Gastroesophageal sphincter (tissue), 4 donors: ENCODE measurements at regions not wholly inside any gene's neighbourhood (a gene's known extent, or its start where the extent isn't known, plus 50 kb on each side); places are given as distances from the start of the nearest gene placed in this dataset.
A peak's percentile ranks its signal among the peaks of the same experiment; 100 is the strongest.

ENCODE experiments used
- ATAC-seq: fragments of 150-250 bp; one replicate; pipeline ENCODE4 v1.9.1; 2016; ENCODE audit warnings: mild to moderate bottlenecking, moderate library complexity
- H3K27ac ChIP-seq, 4 donors: fragments of 200-600 bp; sonication (generic) in 3 of 4; 1 replicate in 3 of 4; 2 replicates in 1 of 4; pipeline ENCODE4 v1.5.1; 2016 to 2019
- H3K27me3 ChIP-seq: fragments of 200-600 bp; sonication (generic); one replicate; pipeline ENCODE4 v1.5.1; 2019
- H3K36me3 ChIP-seq, 2 donors: fragments of 200-600 bp; sonication (generic); one replicate each; pipeline ENCODE4 v1.5.1; 2019; ENCODE audit warnings: control low read depth in 1 of 2
- H3K4me1 ChIP-seq, 3 donors: fragments of 200-600 bp; sonication (generic); 1 replicate in 2 of 3; 2 replicates in 1 of 3; pipeline ENCODE4 v1.5.1; 2016 to 2019; ENCODE audit warnings: control low read depth in 2 of 3
- H3K4me3 ChIP-seq, 2 donors: fragments of 200-600 bp; sonication (generic); one replicate each; pipeline ENCODE4 v1.5.1; 2019; ENCODE audit warnings: mild to moderate bottlenecking in 1 of 2, moderate library complexity in 1 of 2
- H3K9me3 ChIP-seq, 3 donors: fragments of 200-600 bp; sonication (generic); one replicate each; pipeline ENCODE4 v1.5.1; 2017 to 2019; ENCODE audit warnings: control low read depth in 2 of 3
- EP300 ChIP-seq: sonication (generic); formaldehyde crosslinking; IDR thresholded peaks from one replicate; pipeline ENCODE4 v1.6.1; 2017; ENCODE audit warnings: antibody characterized with exemption, mild to moderate bottlenecking
- POLR2A ChIP-seq, 2 donors: fragments of 450-650 bp; IDR thresholded peaks; one replicate each; pipeline ENCODE4 v1.6.1; 2017; ENCODE audit warnings: antibody characterized with exemption in 2 of 2, mild to moderate bottlenecking in 2 of 2, moderate library complexity in 1 of 2
- POLR2AphosphoS5 ChIP-seq: sonication (generic); formaldehyde crosslinking; IDR thresholded peaks from one replicate; pipeline ENCODE4 v1.6.1; 2017; ENCODE audit warnings: antibody characterized with exemption
- WGBS, 2 donors: methylation state at CpG; one replicate each; pipeline ENCODE4 v1.1.5; 2018; ENCODE audit warnings: low coverage in 1 of 2; 5-methylcytosine and 5-hydroxymethylcytosine counted together
- TF ChIP-seq, protein P1 (sequence below), 4 experiments: fragments of 200-600 bp in 2 of 4; fragments of 450-650 bp in 2 of 4; sonication (generic) in 1 of 4; IDR thresholded peaks; one replicate each; pipeline ENCODE4 v1.5.1; 2017 to 2019; ENCODE audit warnings: antibody characterized with exemption in 4 of 4, mild to moderate bottlenecking in 2 of 4, moderate library complexity in 2 of 4

DNA sequence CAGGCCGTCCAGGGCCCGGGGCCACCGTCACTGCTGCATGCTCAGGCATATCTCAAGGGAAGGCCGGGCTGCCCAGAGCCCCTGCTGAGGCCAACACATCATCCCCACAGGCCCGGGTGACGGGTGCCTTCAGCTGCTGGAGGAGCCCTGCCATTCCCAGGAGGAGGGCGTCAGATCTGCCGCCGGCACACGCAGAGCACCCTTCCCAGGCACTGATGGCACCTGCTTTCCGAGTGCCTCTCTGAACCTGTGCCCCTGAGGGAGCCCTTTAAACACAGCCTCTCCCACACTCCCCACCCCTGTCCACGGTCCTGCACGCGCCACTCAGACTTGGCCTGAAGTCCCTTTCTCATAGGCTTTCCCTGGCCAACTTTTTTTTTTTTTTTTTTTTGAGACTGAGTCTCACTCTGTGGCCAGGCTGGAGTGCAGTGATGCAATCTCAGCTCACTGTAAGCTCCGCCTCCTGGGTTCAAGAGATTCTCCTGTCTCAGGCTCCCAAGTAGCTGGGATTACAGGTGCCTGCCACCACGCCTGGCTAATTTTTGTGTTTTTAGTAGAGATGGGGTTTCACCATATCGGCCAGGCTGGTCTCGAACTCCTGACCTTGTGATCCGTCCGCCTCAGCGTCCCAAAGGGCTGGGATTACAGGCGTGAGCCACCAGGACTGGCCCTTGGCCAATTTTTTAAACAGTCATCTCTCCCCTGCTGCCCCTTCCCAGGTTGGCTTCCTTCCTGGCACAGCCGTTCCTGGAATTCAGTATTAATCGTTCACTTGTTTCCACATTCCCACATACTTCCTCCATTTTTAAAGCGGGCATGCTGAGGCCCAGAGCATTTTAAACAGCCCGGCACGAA, 211.7 kb downstream of the NDUFA10 start:
- H3K36me3 ChIP-seq, result no peaks in the 10 kb centered on the region
- H3K4me3 ChIP-seq, result no peak overlapping the region
- TF ChIP-seq, protein P1, sequence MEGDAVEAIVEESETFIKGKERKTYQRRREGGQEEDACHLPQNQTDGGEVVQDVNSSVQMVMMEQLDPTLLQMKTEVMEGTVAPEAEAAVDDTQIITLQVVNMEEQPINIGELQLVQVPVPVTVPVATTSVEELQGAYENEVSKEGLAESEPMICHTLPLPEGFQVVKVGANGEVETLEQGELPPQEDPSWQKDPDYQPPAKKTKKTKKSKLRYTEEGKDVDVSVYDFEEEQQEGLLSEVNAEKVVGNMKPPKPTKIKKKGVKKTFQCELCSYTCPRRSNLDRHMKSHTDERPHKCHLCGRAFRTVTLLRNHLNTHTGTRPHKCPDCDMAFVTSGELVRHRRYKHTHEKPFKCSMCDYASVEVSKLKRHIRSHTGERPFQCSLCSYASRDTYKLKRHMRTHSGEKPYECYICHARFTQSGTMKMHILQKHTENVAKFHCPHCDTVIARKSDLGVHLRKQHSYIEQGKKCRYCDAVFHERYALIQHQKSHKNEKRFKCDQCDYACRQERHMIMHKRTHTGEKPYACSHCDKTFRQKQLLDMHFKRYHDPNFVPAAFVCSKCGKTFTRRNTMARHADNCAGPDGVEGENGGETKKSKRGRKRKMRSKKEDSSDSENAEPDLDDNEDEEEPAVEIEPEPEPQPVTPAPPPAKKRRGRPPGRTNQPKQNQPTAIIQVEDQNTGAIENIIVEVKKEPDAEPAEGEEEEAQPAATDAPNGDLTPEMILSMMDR (IDR thresholded peaks at IDR 0.05), result peak in 1 of 4 experiments; percentile 16
- TF ChIP-seq POLR2A (IDR thresholded peaks at IDR 0.05) (no peak), POLR2AphosphoS5 (peak; percentile 83)
- 43 to 53% methylated on average over 4 to 15 of the region's 27 CpGs for WGBS, 2 donors
- H3K27me3 ChIP-seq, result no peaks in the 10 kb centered on the region
- peaks cover 5 to 52% (median 42%) of the 10 kb centered on the region in 3 donors for H3K4me1 ChIP-seq
- peak overlapping the region; percentile 81 to 98 (median 93) for H3K27ac ChIP-seq
- peak; percentile 13 for ATAC-seq
- H3K9me3 ChIP-seq, result no peaks in the 10 kb centered on the region

DNA sequence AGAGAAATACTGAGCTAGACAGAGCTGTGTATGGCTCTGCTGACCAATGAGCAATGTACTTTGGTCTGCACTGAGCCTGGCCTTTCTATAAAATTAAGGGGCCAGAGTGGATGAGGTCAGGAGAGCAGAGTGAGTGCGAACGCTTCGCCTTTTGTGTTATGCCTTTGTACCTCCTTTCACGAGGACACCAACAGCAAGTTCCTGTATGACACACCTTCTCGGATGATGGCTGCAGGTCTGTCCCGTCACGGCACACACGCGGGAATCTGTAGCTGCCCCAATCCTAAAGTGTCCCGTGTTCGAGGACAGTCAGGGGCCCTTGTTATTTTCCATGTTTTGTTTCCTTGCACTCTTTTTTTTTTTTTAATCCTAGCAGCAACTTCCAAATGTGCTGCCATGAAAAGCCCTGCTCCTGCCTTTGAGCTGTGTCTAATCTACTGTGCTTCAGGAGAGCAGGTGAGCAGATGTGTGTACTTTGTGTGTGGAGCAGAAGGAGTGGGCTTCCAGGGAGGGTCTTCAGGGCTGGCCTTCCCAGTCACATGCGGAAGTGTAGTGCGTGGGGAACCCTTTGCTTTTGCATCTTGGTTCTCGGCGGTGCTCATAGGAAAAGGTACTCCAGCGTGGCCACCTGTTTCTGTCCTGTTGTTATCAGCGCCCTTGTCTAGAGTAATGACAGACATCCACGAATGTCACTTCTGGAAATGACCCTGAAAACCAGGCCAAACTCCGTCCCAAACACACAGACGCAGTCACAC, 213.2 kb downstream of the NDUFA10 start:
- Histone ChIP-seq H3K9me3 (no peaks in the 10 kb centered on the region), H3K27ac (peak overlapping the region; percentile 47 to 96 (median 86)), H3K36me3 (no peaks in the 10 kb centered on the region), H3K27me3 (no peaks in the 10 kb centered on the region), H3K4me1 (peaks cover 5 to 52% (median 42%) of the 10 kb centered on the region in 3 donors), H3K4me3 (no peak overlapping the region)
- no peak for TF ChIP-seq EP300
- TF ChIP-seq POLR2A (IDR thresholded peaks at IDR 0.05), result no peak
- ATAC-seq, result no peak
- 96% methylated on average over 17 of the region's 20 CpGs; no CpG with 5 or more reads in 1 of the 2 donors for WGBS, 2 donors

DNA sequence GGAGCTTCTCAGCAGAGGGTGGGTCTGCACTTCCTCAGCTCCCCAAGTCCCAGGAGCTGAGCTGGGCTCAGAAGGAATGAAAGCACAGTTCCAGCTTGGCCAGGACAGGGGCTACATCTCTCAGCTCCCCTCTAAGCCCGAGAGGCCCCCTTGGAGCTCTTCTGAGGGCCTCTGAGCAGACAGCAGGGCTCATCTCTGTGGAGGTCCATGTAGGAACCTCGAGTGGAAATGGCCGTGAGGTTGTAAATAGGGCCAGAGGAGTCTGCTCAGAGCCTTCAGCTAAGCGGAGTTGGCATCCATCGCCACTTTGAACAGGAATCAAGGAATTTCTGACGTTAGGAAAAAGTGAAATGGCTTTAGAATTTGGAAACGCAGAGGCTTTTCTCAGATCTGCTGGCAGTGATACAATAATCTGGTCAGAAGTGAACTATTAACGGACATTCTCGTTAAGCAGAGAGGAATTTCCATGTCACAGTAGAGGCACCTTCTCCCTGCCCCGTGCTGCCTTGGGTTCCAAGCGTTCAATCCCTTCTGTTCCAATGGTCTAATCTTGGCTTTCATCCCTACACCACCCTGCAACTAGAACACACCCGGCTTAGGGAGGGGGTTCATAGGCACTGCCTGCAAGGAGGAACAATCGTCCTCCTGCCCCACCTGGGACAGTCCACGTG, 213.9 kb downstream of the NDUFA10 start:
- TF ChIP-seq POLR2A (IDR thresholded peaks at IDR 0.05), result no peak
- peak; percentile 85 for TF ChIP-seq POLR2AphosphoS5
- Histone ChIP-seq H3K27me3 (no peaks in the 10 kb centered on the region), H3K27ac (peak overlapping the region; percentile 52 to 96 (median 86)), H3K4me1 (peaks cover 5 to 52% (median 42%) of the 10 kb centered on the region in 3 donors), H3K9me3 (no peaks in the 10 kb centered on the region), H3K4me3 (no peak overlapping the region), H3K36me3 (no peaks in the 10 kb centered on the region)
- 26 to 36% methylated on average over 5 to 10 of the region's 14 CpGs for WGBS, 2 donors
- peak; percentile 68 for ATAC-seq

DNA sequence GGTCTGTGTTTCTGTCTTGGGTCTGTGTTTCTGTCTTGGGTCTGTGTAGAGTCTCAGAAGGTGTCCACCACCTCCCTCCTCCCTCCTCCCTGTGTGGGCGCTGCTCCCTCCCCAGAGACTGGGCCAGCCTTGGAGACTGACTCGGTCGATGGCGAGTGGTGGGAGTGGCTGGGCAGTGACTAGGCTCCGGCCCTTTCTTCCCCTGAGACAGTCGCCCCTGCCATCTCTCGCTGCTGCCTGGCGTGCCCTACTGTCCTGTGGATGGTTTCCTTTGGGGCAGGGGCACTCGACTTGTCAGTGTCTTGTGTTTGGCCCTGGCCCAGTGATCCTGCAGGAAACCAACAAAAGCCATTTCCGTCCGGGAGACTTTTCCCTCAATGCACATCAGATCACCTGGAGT, 215.8 kb downstream of the NDUFA10 start:
- peak overlapping the region in 1 of 4 donors; percentile 90 for H3K27ac ChIP-seq
- H3K4me1 ChIP-seq, result peaks cover 3 to 38% (median 30%) of the 10 kb centered on the region in 3 donors
- no peaks in the 10 kb centered on the region for H3K36me3 ChIP-seq
- no peak overlapping the region for H3K4me3 ChIP-seq
- no peak for TF ChIP-seq POLR2A (IDR thresholded peaks at IDR 0.05)
- TF ChIP-seq, protein P1 (IDR thresholded peaks at IDR 0.05), result no peak
- TF ChIP-seq EP300, result no peak
- TF ChIP-seq POLR2AphosphoS5, result no peak
- H3K27me3 ChIP-seq, result no peaks in the 10 kb centered on the region
- WGBS, 2 donors, result 53 to 86% methylated on average over 5 of the region's 11 CpGs
- H3K9me3 ChIP-seq, result no peaks in the 10 kb centered on the region
- ATAC-seq, result no peak

DNA sequence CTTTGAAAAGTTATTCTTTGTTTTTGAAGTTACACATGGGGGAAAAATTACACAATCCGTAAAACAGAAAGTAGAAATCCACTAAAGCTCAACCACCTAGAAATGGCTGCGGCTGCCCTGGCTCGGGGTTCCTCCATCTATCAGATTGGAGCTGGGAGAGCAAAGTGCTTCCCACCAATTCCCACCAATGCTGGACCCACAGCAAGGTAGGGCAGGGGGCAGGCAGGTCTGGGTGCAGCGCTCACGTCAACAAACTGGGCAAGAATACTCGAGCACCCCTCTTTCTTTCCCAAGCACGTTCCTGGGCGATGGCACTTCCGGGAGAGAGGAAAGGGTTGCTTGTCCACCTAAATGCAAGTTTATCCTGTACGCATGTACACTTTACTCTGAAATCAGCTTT, 217.6 kb downstream of the NDUFA10 start:
- Histone ChIP-seq H3K27ac (no peak overlapping the region), H3K9me3 (no peaks in the 10 kb centered on the region), H3K4me3 (no peak overlapping the region), H3K27me3 (no peaks in the 10 kb centered on the region), H3K4me1 (peaks cover 3 to 20% (median 14%) of the 10 kb centered on the region in 3 donors), H3K36me3 (no peaks in the 10 kb centered on the region)
- no peak for ATAC-seq
- TF ChIP-seq EP300, result no peak
- 91 to 100% methylated on average over 1 to 10 of the region's 10 CpGs for WGBS, 2 donors
